ENCODE measurements at regions not wholly inside any gene's neighbourhood (a gene's known extent, or its start where the extent isn't known, plus 50 kb on each side); places are given as distances from the start of the nearest gene placed in this dataset.
"Not testable (repeated sequence)": the region's sequence is repeated elsewhere in the genome, so short reads cannot be mapped to it uniquely, and the experiment has no call there.

DNA sequence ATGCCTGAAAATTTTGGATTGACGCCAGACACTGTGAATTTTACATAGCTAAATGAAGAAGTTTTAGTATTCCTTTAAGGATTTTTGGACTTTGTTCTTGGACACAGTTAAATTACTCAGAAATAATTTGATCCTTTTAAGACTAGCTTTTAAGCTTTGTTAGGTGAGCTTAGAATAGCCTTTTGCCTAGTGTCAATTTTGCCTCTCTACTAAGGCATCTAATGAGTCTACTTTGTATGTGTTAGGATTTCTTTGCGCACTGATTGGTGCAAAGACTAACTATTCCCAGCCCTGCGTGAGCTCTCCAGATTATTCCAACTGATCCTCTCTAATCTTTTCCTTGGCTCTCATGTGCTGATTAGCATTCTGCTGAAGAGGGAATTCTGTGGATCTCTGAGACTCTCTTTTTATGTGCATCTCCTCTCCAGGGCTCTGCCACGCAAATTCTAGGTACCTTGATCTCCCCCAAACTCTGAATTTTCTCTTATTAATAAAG, 128.1 kb upstream of the BCL9 start:
- no peaks in the 10 kb centered on the region for H4K20me1 ChIP-seq (ENCODE audit: insufficient read depth, low read length)
- no peaks in the 10 kb centered on the region for H3K36me3 ChIP-seq (replicated peaks; ENCODE audit: low read depth, low read length)
- peaks cover 11% of the 10 kb centered on the region for H3K27me3 ChIP-seq (ENCODE audit: low read depth, low read length)
- no peak overlapping the region for H2AFZ ChIP-seq (ENCODE audit: low read depth, low read length)
- H3K4me3 ChIP-seq (ENCODE audit: low read length), result no peak overlapping the region
- no peak for TF ChIP-seq EZH2phosphoT487 (IDR thresholded peaks at IDR 0.05; ENCODE audit: low read depth)
- TF ChIP-seq, protein P1, sequence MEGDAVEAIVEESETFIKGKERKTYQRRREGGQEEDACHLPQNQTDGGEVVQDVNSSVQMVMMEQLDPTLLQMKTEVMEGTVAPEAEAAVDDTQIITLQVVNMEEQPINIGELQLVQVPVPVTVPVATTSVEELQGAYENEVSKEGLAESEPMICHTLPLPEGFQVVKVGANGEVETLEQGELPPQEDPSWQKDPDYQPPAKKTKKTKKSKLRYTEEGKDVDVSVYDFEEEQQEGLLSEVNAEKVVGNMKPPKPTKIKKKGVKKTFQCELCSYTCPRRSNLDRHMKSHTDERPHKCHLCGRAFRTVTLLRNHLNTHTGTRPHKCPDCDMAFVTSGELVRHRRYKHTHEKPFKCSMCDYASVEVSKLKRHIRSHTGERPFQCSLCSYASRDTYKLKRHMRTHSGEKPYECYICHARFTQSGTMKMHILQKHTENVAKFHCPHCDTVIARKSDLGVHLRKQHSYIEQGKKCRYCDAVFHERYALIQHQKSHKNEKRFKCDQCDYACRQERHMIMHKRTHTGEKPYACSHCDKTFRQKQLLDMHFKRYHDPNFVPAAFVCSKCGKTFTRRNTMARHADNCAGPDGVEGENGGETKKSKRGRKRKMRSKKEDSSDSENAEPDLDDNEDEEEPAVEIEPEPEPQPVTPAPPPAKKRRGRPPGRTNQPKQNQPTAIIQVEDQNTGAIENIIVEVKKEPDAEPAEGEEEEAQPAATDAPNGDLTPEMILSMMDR (IDR thresholded peaks at IDR 0.05; ENCODE audit: low read depth, low read length), result no peak
- H3K4me1 ChIP-seq (ENCODE audit: low read length), result no peaks in the 10 kb centered on the region
- no peak overlapping the region for H3K27ac ChIP-seq (ENCODE audit: low read length)
- H3K9me3 ChIP-seq (ENCODE audit: insufficient read depth, low read length), result peaks cover 8% of the 10 kb centered on the region; the same call in 1 of the 2 replicates
- no peak overlapping the region for H3K9ac ChIP-seq (ENCODE audit: low read length)
- H3K79me2 ChIP-seq (ENCODE audit: low read length), result no peaks in the 10 kb centered on the region
- no peak overlapping the region for H3K4me2 ChIP-seq (ENCODE audit: low read length)

DNA sequence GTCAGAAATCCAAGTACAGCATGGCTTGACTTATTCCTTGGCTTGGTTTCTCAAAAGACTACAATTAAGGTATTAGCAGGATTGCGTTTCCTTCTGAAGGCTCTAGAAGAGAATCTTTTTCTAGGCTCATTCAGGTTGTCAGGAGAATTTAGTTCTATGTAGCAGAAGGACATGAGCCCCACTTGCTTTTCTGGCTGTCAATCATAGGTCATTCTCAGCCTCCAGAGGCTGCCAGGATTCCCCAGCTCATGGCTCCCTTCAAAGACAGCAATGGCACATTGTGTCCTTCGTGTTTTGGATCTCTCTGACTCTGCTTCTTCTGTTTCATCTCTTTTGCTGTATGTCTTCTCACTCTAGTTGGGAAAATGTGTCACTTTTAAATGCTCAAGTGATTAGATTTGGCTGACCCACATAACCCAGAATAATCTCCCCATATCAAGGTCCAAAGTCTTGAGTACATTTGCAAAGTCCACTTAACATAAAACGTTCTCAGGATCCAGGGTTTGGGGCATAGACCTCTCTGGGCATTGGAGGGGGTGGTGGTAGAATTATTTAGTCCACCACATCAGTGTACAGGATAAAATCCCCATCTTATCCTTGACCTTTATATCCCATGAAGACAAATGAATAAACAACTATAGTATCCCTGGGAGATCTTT, 126.7 kb upstream of the BCL9 start:
- Histone ChIP-seq H3K4me3 (ENCODE audit: low read length) (no peak overlapping the region), H3K27me3 (ENCODE audit: low read depth, low read length) (peaks cover 11% of the 10 kb centered on the region), H3K79me2 (ENCODE audit: low read length) (no peaks in the 10 kb centered on the region), H3K9me3 (ENCODE audit: insufficient read depth, low read length) (peaks cover 8% of the 10 kb centered on the region; the same call in 1 of the 2 replicates), H3K36me3 (replicated peaks; ENCODE audit: low read depth, low read length) (no peaks in the 10 kb centered on the region), H2AFZ (ENCODE audit: low read depth, low read length) (no peak overlapping the region), H3K27ac (ENCODE audit: low read length) (no peak overlapping the region), H3K4me1 (ENCODE audit: low read length) (no peaks in the 10 kb centered on the region), H4K20me1 (ENCODE audit: insufficient read depth, low read length) (no peaks in the 10 kb centered on the region), H3K4me2 (ENCODE audit: low read length) (no peak overlapping the region), H3K9ac (ENCODE audit: low read length) (no peak overlapping the region)
- TF ChIP-seq EZH2phosphoT487 (IDR thresholded peaks at IDR 0.05; ENCODE audit: low read depth), result no peak
- TF ChIP-seq, protein P1 (IDR thresholded peaks at IDR 0.05; ENCODE audit: low read depth, low read length), result no peak

DNA sequence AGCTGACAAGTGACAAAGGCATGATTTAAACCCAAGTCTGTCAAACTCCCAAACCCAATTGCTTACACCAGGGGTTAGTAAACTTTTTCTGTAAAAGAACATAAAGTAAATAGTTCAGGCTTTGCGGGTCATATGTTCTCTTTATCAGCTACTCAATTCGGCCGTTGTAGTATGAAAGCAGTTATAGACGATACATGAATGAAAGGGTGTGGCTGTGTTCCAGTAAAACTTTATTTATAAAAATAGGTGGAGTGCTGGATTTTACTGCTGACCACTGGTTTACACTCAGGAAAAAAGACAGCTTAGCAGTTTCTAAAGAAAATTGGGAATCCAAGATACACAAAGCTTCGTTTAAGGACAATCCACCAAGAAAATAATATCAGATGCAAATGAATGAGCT, 124.3 kb upstream of the BCL9 start:
- Histone ChIP-seq H3K27me3 (ENCODE audit: low read depth, low read length) (peaks cover 11% of the 10 kb centered on the region), H3K4me3 (ENCODE audit: low read length) (no peak overlapping the region), H3K27ac (ENCODE audit: low read length) (no peak overlapping the region), H3K36me3 (replicated peaks; ENCODE audit: low read depth, low read length) (no peaks in the 10 kb centered on the region), H3K4me1 (ENCODE audit: low read length) (no peaks in the 10 kb centered on the region), H3K9me3 (ENCODE audit: insufficient read depth, low read length) (no peaks in the 10 kb centered on the region), H3K79me2 (ENCODE audit: low read length) (no peaks in the 10 kb centered on the region), H3K4me2 (ENCODE audit: low read length) (no peak overlapping the region), H4K20me1 (ENCODE audit: insufficient read depth, low read length) (no peaks in the 10 kb centered on the region), H2AFZ (ENCODE audit: low read depth, low read length) (no peak overlapping the region), H3K9ac (ENCODE audit: low read length) (no peak overlapping the region)
- TF ChIP-seq, protein P1 (IDR thresholded peaks at IDR 0.05; ENCODE audit: low read depth, low read length), result no peak
- no peak for TF ChIP-seq EZH2phosphoT487 (IDR thresholded peaks at IDR 0.05; ENCODE audit: low read depth)

DNA sequence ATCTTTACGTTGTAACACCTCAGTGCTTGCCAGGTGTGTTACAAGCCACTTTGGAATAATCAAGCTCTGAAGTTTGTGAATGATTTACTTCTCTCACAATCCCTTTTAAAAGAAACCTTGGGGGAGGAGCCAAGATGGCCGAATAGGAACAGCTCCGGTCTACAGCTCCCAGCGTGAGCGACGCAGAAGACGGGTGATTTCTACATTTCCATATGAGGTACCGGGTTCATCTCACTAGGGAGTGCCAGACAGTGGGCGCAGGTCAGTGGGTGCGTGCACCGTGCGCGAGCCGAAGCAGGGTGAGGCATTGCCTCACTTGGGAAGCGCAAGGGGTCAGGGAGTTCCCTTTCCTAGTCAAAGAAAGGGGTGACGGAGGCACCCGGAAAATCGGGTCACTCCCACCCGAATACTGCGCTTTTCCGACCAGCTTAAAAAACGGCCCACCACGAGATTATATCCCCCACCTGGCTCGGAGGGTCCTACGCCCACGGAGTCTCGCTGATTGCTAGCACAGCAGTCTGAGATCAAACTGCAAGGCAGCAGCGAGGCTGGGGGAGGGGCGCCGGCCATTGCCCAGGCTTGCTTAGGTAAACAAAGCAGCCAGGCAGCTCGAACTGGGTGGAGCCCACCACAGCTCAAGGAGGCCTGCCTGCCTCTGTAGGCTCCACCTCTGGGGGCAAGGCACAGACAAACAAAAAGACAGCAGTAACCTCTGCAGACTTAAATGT, 118.0 kb upstream of the BCL9 start:
- H3K9me3 ChIP-seq (ENCODE audit: insufficient read depth, low read length); H4K20me1 ChIP-seq (ENCODE audit: insufficient read depth, low read length); H3K9ac ChIP-seq (ENCODE audit: low read length); H3K79me2 ChIP-seq (ENCODE audit: low read length); H2AFZ ChIP-seq (ENCODE audit: low read depth, low read length); H3K27me3 ChIP-seq (ENCODE audit: low read depth, low read length); H3K4me2 ChIP-seq (ENCODE audit: low read length); H3K4me3 ChIP-seq (ENCODE audit: low read length); H3K4me1 ChIP-seq (ENCODE audit: low read length); H3K36me3 ChIP-seq (replicated peaks; ENCODE audit: low read depth, low read length); H3K27ac ChIP-seq (ENCODE audit: low read length): not testable (repeated sequence)
